Liver (tissue), 8 donors: ENCODE measurements at regions not wholly inside any gene's neighbourhood (a gene's known extent, or its start where the extent isn't known, plus 50 kb on each side); places are given as distances from the start of the nearest gene placed in this dataset.
A peak's percentile ranks its signal among the peaks of the same experiment; 100 is the strongest.

ENCODE experiments used
- DNase-seq: peaks from one replicate; pipeline ENCODE4 v3.0.0-alpha.2; 2017; ENCODE audit warnings: low spot score
- H3K27ac ChIP-seq, 2 donors: one replicate each; pipeline ENCODE4 v1.7.0; 2013; ENCODE audit warnings: inconsistent platforms in 2 of 2, low read length in 2 of 2, control low read depth in 1 of 2, low read depth in 1 of 2, mild to moderate bottlenecking in 1 of 2
- H3K27me3 ChIP-seq, 4 donors: one replicate each; pipeline versions ENCODE4 v1.6.1 to v1.7.0; 2013; ENCODE audit warnings: low read length in 3 of 4, inconsistent platforms in 1 of 4, mild to moderate bottlenecking in 1 of 4, moderate library complexity in 1 of 4; ENCODE audit not compliant: control insufficient read depth in 4 of 4, insufficient read depth in 4 of 4
- H3K36me3 ChIP-seq, 4 donors: one replicate each; pipeline versions ENCODE4 v1.6.1 to v1.7.0; 2013; ENCODE audit warnings: low read length in 3 of 4, mild to moderate bottlenecking in 3 of 4, low read depth in 1 of 4, moderate library complexity in 1 of 4; ENCODE audit not compliant: control insufficient read depth in 4 of 4, insufficient read depth in 3 of 4
- H3K4me1 ChIP-seq, 4 donors: one replicate each; pipeline versions ENCODE4 v1.6.1 to v1.7.0; 2013; ENCODE audit warnings: low read length in 3 of 4, mild to moderate bottlenecking in 3 of 4, moderate library complexity in 1 of 4; ENCODE audit not compliant: control insufficient read depth in 4 of 4, insufficient read depth in 4 of 4
- H3K4me3 ChIP-seq, 3 donors: one replicate each; pipeline versions ENCODE4 v1.6.1 to v1.7.0; 2013; ENCODE audit warnings: low read length in 3 of 3, control low read depth in 1 of 3, low read depth in 1 of 3, mild to moderate bottlenecking in 1 of 3
- H3K9ac ChIP-seq, 2 donors: one replicate each; pipeline ENCODE4 v1.7.0; 2013; ENCODE audit warnings: low read length in 2 of 2, mild to moderate bottlenecking in 2 of 2, moderate library complexity in 2 of 2, control low read depth in 1 of 2, low read depth in 1 of 2
- H3K9me3 ChIP-seq, 4 donors: one replicate each; pipeline versions ENCODE4 v1.6.1 to v1.7.0; 2013; ENCODE audit warnings: low read length in 3 of 4; ENCODE audit not compliant: control insufficient read depth in 4 of 4
- FOXA1 ChIP-seq: IDR thresholded peaks from 2 replicates; pipeline ENCODE4 v1.6.1; 2016; ENCODE audit warnings: antibody characterized with exemption
- FOXA2 ChIP-seq: IDR thresholded peaks from 2 replicates; pipeline ENCODE4 v1.6.1; 2016; ENCODE audit warnings: antibody characterized with exemption
- GABPA ChIP-seq, 2 donors: IDR thresholded peaks in 1 of 2; conservative IDR thresholded peaks in 1 of 2; 2 replicates each; pipeline ENCODE4 v1.6.1; 2016; ENCODE audit warnings: antibody characterized with exemption in 2 of 2, mild to moderate bottlenecking in 1 of 2, moderate library complexity in 1 of 2
- HNF4G ChIP-seq: IDR thresholded peaks from 2 replicates; pipeline ENCODE4 v1.6.1; 2016; ENCODE audit warnings: antibody characterized with exemption
- JUND ChIP-seq, 2 donors: IDR thresholded peaks; 2 replicates each; pipeline ENCODE4 v1.6.1; 2016; ENCODE audit warnings: antibody characterized with exemption in 2 of 2
- RAD21 ChIP-seq, 2 donors: IDR thresholded peaks; 2 replicates each; pipeline ENCODE4 v1.6.1; 2016; ENCODE audit warnings: antibody characterized with exemption in 2 of 2, mild to moderate bottlenecking in 2 of 2
- SP1 ChIP-seq: IDR thresholded peaks from 2 replicates; pipeline ENCODE4 v1.6.1; 2018; ENCODE audit warnings: antibody characterized with exemption, mild to moderate bottlenecking
- TAF1 ChIP-seq: conservative IDR thresholded peaks from 2 replicates; pipeline ENCODE4 v1.6.1; 2016; ENCODE audit warnings: antibody characterized with exemption, mild to moderate bottlenecking
- WGBS: extraction: QIAGEN DNeasy Blood & Tissue Kit; methylation state at CpG from one replicate; pipeline ENCODE4 v1.1.7; 2013; 5-methylcytosine and 5-hydroxymethylcytosine counted together
- TF ChIP-seq, protein P1 (sequence below): IDR thresholded peaks from 2 replicates; pipeline ENCODE4 v1.6.1; 2016; ENCODE audit warnings: antibody characterized with exemption
- TF ChIP-seq, protein P2 (sequence below): IDR thresholded peaks from 2 replicates; pipeline ENCODE4 v1.6.1; 2016; ENCODE audit warnings: antibody characterized with exemption, mild to moderate bottlenecking
- TF ChIP-seq, protein P3 (sequence below): IDR thresholded peaks from 2 replicates; pipeline ENCODE4 v1.6.1; 2016; ENCODE audit warnings: antibody characterized with exemption
- TF ChIP-seq, protein P4 (sequence below): fragments of 150-350 bp; IDR thresholded peaks from 2 replicates; pipeline ENCODE4 v1.5.1; 2017; ENCODE audit warnings: improper control_type of control experiment, low read depth, low read length; ENCODE audit not compliant: missing input control
- donor health status: healthy.
- donor health status: healthy.
- donor health status: healthy.
- donor health status: healthy.
- donor health status: healthy.

DNA sequence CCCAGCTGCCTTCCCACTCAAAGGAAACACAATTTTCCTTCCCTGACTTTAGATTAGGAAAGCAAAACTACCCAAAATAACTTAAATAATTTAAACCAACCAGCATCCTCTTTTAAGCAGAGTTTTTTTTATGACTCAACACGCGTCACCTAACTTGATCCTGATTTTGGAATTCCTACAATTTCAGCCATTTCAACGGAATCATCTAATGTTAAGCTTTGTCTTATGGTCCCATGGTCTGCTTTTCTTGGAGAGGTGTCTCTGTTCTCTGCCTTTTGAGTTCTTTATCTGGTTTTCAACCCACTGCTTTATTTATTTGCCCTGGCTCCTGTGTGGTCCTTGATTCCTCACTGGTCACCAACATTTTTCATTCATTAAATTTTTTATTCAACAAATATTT lies 219.2 kb upstream of the ARHGEF26 start:
- WGBS, result 91% methylated on average over 3 of the region's 3 CpGs
- H3K36me3 ChIP-seq, result no peaks in the 10 kb centered on the region
- H3K4me1 ChIP-seq, result peaks cover 0 to 8% (median under 1%) of the 10 kb centered on the region in 4 donors
- peaks cover 0 to 2% (median 0%) of the 10 kb centered on the region in 4 donors for H3K27me3 ChIP-seq
- no peak overlapping the region for H3K4me3 ChIP-seq
- no peak overlapping the region for H3K27ac ChIP-seq
- no peak for DNase-seq
- TF ChIP-seq, protein P1, sequence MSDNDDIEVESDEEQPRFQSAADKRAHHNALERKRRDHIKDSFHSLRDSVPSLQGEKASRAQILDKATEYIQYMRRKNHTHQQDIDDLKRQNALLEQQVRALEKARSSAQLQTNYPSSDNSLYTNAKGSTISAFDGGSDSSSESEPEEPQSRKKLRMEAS, result no peak
- TF ChIP-seq TAF1 (no peak), HNF4G (no peak), FOXA2 (no peak), RAD21 (IDR thresholded peaks at IDR 0.05) (no peak)
- TF ChIP-seq, protein P2, sequence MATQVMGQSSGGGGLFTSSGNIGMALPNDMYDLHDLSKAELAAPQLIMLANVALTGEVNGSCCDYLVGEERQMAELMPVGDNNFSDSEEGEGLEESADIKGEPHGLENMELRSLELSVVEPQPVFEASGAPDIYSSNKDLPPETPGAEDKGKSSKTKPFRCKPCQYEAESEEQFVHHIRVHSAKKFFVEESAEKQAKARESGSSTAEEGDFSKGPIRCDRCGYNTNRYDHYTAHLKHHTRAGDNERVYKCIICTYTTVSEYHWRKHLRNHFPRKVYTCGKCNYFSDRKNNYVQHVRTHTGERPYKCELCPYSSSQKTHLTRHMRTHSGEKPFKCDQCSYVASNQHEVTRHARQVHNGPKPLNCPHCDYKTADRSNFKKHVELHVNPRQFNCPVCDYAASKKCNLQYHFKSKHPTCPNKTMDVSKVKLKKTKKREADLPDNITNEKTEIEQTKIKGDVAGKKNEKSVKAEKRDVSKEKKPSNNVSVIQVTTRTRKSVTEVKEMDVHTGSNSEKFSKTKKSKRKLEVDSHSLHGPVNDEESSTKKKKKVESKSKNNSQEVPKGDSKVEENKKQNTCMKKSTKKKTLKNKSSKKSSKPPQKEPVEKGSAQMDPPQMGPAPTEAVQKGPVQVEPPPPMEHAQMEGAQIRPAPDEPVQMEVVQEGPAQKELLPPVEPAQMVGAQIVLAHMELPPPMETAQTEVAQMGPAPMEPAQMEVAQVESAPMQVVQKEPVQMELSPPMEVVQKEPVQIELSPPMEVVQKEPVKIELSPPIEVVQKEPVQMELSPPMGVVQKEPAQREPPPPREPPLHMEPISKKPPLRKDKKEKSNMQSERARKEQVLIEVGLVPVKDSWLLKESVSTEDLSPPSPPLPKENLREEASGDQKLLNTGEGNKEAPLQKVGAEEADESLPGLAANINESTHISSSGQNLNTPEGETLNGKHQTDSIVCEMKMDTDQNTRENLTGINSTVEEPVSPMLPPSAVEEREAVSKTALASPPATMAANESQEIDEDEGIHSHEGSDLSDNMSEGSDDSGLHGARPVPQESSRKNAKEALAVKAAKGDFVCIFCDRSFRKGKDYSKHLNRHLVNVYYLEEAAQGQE, result no peak
- TF ChIP-seq, protein P3, sequence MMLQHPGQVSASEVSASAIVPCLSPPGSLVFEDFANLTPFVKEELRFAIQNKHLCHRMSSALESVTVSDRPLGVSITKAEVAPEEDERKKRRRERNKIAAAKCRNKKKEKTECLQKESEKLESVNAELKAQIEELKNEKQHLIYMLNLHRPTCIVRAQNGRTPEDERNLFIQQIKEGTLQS, result no peak
- no peaks in the 10 kb centered on the region for H3K9me3 ChIP-seq
- H3K9ac ChIP-seq, result no peak overlapping the region

DNA sequence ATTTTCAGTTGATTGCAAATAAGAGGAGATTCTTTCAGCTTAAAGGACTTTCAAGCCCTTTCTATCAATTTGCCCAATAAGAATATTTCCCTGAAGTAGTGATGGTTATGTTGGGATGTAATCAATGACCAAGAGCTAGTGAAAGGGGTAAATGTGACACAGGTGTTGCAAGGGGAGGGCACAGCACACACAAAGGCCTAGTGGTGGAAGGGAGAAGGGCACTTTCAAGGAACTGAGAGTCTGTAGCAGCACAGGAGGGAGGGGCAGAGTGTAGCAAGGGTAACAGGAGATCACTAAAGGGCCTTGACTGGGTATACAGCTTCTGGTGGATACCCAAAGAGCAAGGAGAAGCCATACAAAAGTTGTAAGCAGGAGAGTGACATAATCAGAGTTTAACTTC lies 217.8 kb upstream of the ARHGEF26 start:
- no peak overlapping the region for H3K27ac ChIP-seq
- no peaks in the 10 kb centered on the region for H3K9me3 ChIP-seq
- H3K9ac ChIP-seq, result no peak overlapping the region
- no peaks in the 10 kb centered on the region for H3K36me3 ChIP-seq
- H3K4me1 ChIP-seq, result peaks cover 0 to 8% (median under 1%) of the 10 kb centered on the region in 4 donors
- DNase-seq, result no peak
- TF ChIP-seq, protein P4, sequence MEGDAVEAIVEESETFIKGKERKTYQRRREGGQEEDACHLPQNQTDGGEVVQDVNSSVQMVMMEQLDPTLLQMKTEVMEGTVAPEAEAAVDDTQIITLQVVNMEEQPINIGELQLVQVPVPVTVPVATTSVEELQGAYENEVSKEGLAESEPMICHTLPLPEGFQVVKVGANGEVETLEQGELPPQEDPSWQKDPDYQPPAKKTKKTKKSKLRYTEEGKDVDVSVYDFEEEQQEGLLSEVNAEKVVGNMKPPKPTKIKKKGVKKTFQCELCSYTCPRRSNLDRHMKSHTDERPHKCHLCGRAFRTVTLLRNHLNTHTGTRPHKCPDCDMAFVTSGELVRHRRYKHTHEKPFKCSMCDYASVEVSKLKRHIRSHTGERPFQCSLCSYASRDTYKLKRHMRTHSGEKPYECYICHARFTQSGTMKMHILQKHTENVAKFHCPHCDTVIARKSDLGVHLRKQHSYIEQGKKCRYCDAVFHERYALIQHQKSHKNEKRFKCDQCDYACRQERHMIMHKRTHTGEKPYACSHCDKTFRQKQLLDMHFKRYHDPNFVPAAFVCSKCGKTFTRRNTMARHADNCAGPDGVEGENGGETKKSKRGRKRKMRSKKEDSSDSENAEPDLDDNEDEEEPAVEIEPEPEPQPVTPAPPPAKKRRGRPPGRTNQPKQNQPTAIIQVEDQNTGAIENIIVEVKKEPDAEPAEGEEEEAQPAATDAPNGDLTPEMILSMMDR, result no peak
- TF ChIP-seq TAF1 (no peak), JUND (IDR thresholded peaks at IDR 0.05) (no peak)
- no peak overlapping the region for H3K4me3 ChIP-seq
- peaks cover 0 to 8% (median 0%) of the 10 kb centered on the region in 4 donors for H3K27me3 ChIP-seq

DNA sequence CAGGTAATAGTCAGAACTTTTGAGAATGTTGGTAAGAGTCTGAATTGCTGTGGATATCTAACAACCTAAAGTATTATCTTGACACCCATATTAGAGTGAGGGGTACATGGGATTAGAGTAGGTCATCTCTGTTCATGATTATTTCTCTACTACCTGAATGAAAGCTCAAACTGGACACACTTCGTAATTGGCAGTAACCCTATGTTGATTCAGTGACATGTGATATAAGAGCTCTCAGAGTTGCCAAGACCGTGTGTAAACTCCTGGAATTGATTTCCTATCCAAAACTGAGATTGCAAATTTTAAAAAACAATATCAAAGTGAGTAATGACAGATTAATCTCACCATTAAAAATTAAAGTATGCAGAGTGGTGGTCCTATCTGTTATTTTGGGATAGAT lies 214.8 kb upstream of the ARHGEF26 start:
- H3K27me3 ChIP-seq, result peaks cover 0 to 8% (median 0%) of the 10 kb centered on the region in 4 donors
- no peak overlapping the region for H3K27ac ChIP-seq
- H3K4me3 ChIP-seq, result no peak overlapping the region
- no peak for TF ChIP-seq JUND (IDR thresholded peaks at IDR 0.05)
- TF ChIP-seq GABPA (IDR thresholded peaks at IDR 0.05 in 1 of 2, conservative IDR thresholded peaks at IDR 0.05 in 1 of 2), result no peak
- TF ChIP-seq RAD21 (IDR thresholded peaks at IDR 0.05), result no peak
- TF ChIP-seq FOXA2, result peak; percentile 77
- TF ChIP-seq SP1, result no peak
- peak; percentile 45 for TF ChIP-seq FOXA1
- H3K9ac ChIP-seq, result no peak overlapping the region
- no peaks in the 10 kb centered on the region for H3K36me3 ChIP-seq
- WGBS, result 27% methylated on average over 2 of the region's 2 CpGs
- peaks cover 0 to 8% (median under 1%) of the 10 kb centered on the region in 4 donors for H3K4me1 ChIP-seq
- no peak for DNase-seq
- no peaks in the 10 kb centered on the region for H3K9me3 ChIP-seq
